HG03159 (cell line): ENCODE measurements at regions not wholly inside any gene's neighbourhood (a gene's known extent, or its start where the extent isn't known, plus 50 kb on each side); places are given as distances from the start of the nearest gene placed in this dataset.

Experiments
- ATAC-seq: cut with Tn5 transposase; IDR thresholded peaks from one replicate; pipeline ENCODE4 v1.9.1; 2021; ENCODE audit warnings: mild to moderate bottlenecking, moderate library complexity; ENCODE audit not compliant: unreplicated experiment

GRCh38 chr4:128403586-128403985 is 116.0 kb upstream of the PGRMC2 start:
- ATAC-seq, result no peak

- no peak for ATAC-seq
Measured at GRCh38 chr4:128394778-128395177, 107.2 kb upstream of the PGRMC2 start.

GRCh38 chr4:128393101-128393704 is 105.6 kb upstream of the PGRMC2 start:
- ATAC-seq, result peak; percentile 87

- no peak for ATAC-seq
Measured at GRCh38 chr4:128390475-128390996, 102.9 kb upstream of the PGRMC2 start.

- no peak for ATAC-seq
Measured at GRCh38 chr4:128388796-128389195, 101.2 kb upstream of the PGRMC2 start.

- ATAC-seq, result no peak
Measured at GRCh38 chr4:128388352-128388630, 100.7 kb upstream of the PGRMC2 start.

- ATAC-seq, result no peak
Measured at GRCh38 chr4:128387600-128388351, 100.2 kb upstream of the PGRMC2 start.

- ATAC-seq, result no peak
Measured at GRCh38 chr4:128386761-128387599, 99.4 kb upstream of the PGRMC2 start.

GRCh38 chr4:128385683-128386304 is 98.2 kb upstream of the PGRMC2 start:
- ATAC-seq, result no peak

GRCh38 chr4:128384765-128385598 is 97.4 kb upstream of the PGRMC2 start:
- ATAC-seq, result no peak

- ATAC-seq, result no peak
Measured at GRCh38 chr4:128384091-128384520, 96.5 kb upstream of the PGRMC2 start.

GRCh38 chr4:128381748-128382559 is 94.3 kb upstream of the PGRMC2 start:
- no peak for ATAC-seq

- ATAC-seq, result no peak
Measured at GRCh38 chr4:128380306-128380705, 92.7 kb upstream of the PGRMC2 start.

GRCh38 chr4:128379860-128380259 is 92.2 kb upstream of the PGRMC2 start:
- ATAC-seq, result peak; percentile 65

- ATAC-seq, result no peak
Measured at GRCh38 chr4:128378668-128379067, 91.1 kb upstream of the PGRMC2 start.

GRCh38 chr4:128376958-128377357 is 89.3 kb upstream of the PGRMC2 start:
- ATAC-seq, result no peak

- no peak for ATAC-seq
Measured at GRCh38 chr4:128376303-128376702, 88.7 kb upstream of the PGRMC2 start.

- ATAC-seq, result no peak
Measured at GRCh38 chr4:128373628-128374027, 86.0 kb upstream of the PGRMC2 start.

- ATAC-seq, result no peak
Measured at GRCh38 chr4:128371876-128372275, 84.3 kb upstream of the PGRMC2 start.
